ENCODE measurements at regions not wholly inside any gene's neighbourhood (a gene's known extent, or its start where the extent isn't known, plus 50 kb on each side); places are given as distances from the start of the nearest gene placed in this dataset.

DNA sequence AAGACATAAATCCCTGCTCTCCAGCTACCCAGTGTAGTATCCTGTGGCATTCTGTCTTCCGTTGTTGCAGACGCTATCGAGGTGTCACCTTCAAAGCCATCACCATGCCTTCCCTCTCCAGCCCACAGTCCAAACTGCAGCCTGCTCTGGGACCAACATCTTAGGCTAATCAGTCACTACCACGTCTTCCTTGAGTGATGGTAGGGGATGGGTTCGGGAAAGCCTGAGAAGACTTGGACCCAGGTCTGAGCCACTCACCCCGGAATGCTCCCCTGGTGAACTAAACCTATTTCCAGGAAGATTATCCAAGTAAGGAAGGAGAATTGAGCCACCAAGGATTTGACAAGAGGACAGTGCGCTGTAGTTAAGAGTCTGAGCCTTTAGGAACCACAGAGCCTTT is 52.9 kb upstream of the IRX1 start:
- no peak for DNase-seq

DNA sequence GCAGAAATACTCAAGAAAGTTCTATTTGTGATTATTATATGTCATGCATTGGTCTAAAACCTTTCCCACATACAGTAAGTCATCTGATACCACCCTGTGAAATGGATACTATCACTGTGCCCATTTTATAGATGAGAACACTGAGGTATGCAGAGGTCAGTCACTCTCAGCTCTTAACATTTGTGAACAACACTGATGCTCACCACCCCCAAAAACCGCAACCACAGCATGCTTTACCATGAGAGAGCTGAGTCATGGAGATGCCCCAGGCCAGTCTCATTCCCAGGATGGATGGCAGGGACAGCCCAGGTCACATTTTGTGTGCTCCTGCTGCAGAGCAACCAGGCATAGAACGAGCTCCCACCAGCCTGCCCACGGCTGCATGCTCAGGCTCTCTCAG is 53.5 kb upstream of the IRX1 start:
- DNase-seq = no peak

GRCh38 chr5:3538886-3539285 is 56.7 kb upstream of the IRX1 start:
- DNase-seq = no peak

DNA sequence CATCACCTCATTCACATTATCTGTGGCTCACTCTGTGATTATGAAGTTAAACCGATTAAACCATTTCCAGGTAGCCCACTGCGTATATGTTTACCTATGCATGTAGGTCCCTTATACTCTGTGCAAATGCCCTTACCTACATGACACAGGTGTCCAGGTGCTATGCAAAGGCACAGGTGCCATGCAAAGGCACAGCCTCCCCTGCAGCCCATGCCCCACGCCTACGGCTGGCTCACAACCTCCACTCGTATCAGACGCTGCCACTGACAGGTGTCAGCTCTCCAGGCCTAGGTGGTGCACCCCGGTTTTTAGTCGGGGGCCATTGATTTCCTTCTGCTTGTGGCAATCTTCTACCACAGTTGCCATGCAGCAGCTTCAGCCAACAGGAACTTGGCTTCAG is 57.7 kb upstream of the IRX1 start:
- DNase-seq = no peak

DNA sequence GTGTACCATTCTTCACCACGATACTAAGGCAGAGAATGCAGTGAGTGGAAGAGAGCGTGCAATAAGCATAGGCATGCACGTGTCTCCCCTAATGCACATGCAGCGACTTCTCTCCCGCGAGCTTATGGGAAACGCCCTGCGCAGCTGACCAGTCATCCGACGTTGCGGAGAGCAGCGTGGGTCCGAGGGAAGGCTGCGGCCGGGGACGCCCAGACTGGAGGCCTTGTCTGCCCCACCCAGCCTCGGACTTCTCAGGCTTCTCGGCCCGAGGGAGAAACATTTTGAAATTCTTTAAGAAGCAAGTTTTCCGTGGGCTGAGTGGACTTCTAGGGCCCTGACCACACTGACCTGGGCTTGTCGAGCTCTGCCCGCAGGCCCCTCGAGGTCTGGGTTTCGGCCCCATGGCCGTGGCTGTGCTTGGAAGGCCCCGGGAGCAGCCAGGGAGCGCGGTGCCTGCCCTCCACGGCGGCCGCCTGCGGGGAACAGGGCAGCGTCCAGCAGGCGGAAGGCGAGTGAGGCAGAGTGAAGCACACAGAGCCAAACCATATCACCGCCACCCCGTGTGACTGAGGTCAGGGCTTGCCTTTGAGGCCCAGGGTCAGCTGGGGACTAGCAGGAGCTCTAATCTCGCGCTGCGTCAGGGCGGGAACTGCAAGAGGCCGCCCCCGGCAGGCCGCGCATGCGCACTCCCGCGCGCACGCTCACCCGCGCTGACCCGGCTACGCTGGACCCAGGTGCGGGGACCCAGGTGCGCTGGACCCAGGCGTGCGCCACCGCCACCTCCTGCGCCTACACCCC is 60.0 kb upstream of the IRX1 start:
- DNase-seq = no peak

DNA sequence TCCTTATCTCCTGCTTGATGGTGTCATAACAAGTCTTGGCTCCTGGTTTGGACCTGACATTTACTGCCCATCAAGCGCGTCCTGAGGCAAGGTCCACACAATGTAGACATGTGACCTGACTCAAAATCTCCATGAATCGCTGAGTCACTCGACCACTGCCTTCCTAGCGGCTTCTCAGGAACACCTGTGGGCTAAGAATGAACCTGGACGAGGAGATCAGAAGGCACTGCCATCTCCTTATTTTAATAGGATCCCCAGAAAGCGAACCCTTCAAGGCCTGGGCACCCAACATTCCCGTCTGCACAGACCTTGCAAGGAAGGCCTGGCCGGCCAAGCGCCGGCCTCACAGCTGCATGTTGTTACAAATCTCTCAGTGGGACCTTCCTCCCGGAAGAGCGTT is 60.6 kb upstream of the IRX1 start:
- no peak for DNase-seq

GRCh38 chr5:3531320-3531986 is 64.2 kb upstream of the IRX1 start:
- no peak for DNase-seq

DNA sequence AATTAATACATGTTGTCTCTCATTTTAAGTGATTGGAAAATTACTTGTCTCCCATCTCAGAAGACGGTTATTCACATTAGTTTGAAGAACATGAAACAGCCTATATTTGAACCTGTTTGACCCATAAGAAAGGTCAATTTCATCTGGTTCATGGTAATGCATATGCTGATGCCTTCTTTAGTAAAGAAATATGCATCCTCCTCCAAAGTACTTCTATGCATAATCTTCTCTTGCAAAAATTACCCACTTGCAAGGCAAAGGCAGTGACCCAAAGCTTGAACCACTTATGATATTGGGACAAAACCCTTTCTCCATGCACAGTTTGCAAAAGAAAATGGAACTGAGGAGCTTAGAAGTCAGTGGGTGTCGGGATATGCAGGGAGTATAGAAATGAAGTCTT is 65.4 kb upstream of the IRX1 start:
- no peak for DNase-seq

DNA sequence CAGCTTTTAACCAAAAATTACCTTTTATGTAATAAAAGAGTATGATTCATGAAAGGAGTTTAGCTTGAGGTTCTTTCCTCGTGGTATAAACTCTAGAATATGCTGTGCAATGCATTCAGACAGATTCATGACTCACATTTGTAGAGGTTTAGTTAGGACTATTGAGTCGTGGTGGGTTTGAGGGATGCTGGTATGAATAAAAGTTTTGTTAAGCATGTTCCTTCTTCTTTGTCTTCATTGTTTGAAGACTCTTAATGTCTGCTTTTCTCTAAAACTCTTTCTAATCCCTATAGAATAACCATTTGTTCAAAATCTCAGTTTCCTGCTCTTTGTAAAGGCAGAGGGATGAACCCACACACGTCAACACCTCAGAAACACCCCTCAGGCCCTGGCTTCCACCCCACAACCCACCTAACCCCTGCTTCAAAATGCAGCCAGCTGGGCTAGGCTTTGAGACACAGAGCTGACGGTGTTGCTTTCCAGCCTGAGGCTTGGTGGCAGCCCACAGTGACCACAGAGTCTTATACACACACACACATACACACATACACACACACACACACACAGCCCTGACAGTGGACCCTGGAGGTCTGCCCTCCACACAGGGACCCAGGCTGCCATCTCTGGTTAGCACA is 69.0 kb upstream of the IRX1 start:
- no peak for DNase-seq

GRCh38 chr5:3522491-3522890 is 73.1 kb upstream of the IRX1 start:
- DNase-seq = no peak

GRCh38 chr5:3518576-3518975 is 77.1 kb upstream of the IRX1 start:
- DNase-seq = no peak

DNA sequence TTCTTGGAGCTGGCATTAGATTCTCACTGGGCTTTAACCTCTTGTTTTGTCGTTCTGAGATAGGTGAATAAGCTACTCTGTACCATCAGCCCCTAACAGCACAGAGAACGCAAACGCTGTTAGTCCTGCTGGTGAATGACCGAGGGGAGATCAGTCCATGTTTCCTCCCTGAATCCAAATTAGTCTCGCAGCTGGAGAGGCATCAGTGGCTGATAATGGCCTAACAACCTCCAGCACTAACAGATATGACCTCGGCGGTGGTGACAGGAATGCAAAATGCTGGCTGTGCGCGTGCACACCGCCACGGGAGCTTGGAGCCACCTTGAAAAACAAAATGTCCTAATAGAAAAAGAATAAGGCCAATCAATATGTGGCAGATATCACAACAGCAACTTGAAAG is 77.6 kb upstream of the IRX1 start:
- no peak for DNase-seq

- no peak for DNase-seq
Measured at GRCh38 chr5:3517348-3517747, 78.3 kb upstream of the IRX1 start.

DNA sequence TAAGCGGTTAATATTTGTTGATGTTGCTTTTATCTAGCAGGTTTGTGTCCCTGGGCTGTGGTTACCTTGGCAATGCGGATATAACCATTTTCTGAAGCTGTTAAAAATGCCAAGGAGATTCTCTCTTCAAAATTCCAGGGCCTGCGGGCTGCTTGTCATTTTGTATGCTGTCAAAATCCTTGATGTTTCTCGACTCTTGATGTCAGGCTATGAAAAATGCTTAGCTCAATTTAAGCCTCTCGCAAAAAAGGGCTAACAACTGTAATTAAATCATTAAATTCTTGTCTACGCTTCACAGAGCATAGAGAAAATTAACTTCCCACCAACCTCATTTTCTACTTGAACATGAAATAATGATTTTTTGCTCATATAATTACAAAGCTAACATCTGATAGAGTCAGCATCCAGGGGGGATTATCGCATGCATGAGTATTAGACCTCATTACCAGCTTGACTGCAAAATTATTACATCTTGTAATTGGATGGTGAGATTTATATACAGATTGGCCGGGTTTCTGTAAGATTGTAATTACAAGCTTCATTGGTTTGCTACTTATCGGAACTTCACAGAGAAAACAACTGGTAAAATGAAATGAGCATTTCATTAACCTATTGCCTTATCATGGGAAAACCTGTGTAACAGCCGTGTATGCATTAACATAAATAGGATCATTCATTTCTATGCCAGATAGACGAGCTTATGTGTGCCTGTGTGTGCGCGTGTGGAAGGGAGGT is 83.1 kb upstream of the IRX1 start:
- DNase-seq = no peak

GRCh38 chr5:3511934-3512333 is 83.7 kb upstream of the IRX1 start:
- DNase-seq = no peak

DNA sequence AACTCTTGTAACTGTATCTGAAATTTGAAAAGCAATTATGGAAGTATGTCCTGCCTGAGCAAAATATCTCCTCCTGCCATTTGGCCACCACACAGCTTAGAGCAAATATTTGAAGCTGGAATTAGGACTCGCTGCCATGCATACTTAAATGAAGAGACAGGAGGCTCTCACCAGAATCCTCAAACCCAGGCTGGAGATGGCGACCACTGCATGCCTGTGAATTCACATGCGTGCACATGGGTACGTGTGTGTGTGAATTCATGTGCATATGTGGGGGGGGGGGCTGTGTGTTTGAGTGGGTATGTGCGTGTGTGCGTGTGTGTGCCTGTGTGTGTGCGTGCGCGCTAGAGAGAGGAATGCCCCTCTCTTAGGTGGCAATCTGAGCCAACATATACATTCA is 84.1 kb upstream of the IRX1 start:
- DNase-seq = no peak

GRCh38 chr5:3510642-3511417 is 84.8 kb upstream of the IRX1 start:
- DNase-seq = no peak

GRCh38 chr5:3509290-3509689 is 86.3 kb upstream of the IRX1 start:
- no peak for DNase-seq

GRCh38 chr5:3508395-3508794 is 87.2 kb upstream of the IRX1 start:
- no peak for DNase-seq

- no peak for DNase-seq
Measured at GRCh38 chr5:3490957-3491507, 104.6 kb upstream of the IRX1 start.

DNA sequence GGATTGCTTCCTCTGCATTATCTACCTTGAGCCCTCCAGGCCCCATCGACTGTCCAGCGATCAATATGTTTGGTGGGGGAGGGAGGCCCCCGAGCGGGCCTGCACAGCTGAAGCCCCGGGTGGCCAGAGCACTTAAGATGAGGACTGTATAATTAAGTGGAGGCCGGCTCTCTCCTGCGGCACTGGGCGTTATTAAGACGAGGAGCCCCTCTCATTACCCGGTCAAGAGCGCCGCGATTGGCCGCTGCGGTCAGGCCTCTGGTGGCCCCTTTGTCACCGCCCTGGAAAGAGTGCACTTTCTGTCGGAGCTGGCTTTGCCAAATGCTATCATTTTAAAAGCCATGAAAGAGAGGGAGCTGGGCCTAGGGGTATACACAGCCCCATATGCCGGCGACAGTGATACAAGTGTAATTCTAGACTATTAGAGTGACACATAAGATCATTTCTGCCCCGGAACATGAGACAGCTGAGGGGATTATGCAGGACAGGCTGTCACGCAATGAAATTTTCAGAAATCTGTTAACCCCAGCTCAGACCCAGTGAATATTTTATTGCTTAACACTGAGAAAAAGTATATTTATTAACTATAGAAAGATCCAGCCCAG is 106.3 kb upstream of the IRX1 start:
- no peak for DNase-seq

DNA sequence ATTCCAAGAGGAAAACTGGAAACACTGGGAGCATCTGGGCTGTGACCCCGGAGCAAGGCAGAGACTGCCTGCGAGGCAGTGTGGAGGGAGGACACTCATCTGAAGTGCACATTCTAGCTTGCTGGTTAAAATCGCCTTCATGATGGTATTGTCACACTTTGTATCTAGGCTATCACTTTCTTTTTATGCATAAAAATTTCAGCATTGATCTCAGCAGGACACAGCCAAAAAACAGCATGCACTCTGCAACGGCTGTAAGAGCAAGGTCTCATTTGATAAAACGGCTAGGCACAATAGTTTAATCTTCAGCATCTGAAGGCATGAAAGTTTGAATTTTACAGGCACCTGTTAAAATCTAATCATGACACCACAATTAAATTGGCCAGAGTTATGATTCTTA is 110.8 kb upstream of the IRX1 start:
- no peak for DNase-seq

Measured in Kasumi-1 (cell line).